Erythroblast (primary cell): ENCODE measurements at regions not wholly inside any gene's neighbourhood (a gene's known extent, or its start where the extent isn't known, plus 50 kb on each side); places are given as distances from the start of the nearest gene placed in this dataset.

Source experiments
- GATA1 ChIP-seq: IDR thresholded peaks from 2 replicates; pipeline ENCODE4 v1.6.1; 2011; ENCODE audit warnings: low read depth, mild to moderate bottlenecking, control low read depth, low read length, moderate library complexity
- POLR2A ChIP-seq: IDR thresholded peaks from 2 replicates; pipeline ENCODE4 v1.6.1; 2011; ENCODE audit warnings: mild to moderate bottlenecking, low read length

- TF ChIP-seq POLR2A (no peak), GATA1 (no peak)
These were observed 60.8 kb upstream of the MAP3K4 start for GRCh38 chr6:160930547-160931377.
